ENCODE measurements at regions not wholly inside any gene's neighbourhood (a gene's known extent, or its start where the extent isn't known, plus 50 kb on each side); places are given as distances from the start of the nearest gene placed in this dataset.

DNA sequence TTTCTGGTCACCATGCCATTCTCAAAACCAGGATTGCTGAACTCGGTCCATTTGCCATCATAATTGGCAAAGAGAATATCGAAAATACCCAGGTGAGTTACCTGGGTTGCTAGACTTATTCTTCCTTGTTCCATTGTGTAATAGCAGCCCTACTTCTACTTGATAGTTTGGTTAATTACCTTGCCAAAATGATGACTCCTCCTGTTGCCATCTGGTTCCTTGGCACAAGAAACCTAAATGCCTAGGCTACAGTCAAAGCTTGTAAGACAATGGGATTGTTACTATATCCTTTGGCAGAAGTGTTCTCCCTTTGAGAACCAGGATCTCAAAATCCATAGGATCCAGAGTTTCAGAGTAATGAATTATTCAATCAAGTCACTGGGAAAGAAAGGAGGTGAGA lies 373.2 kb upstream of the ACTBL2 start:
- no peak overlapping the region for H3K4me3 ChIP-seq
- DNase-seq = no peak
- TF ChIP-seq POLR2A (IDR thresholded peaks at IDR 0.05) (no peak), EP300 (IDR thresholded peaks at IDR 0.05) (no peak)
- TF ChIP-seq, protein P1, sequence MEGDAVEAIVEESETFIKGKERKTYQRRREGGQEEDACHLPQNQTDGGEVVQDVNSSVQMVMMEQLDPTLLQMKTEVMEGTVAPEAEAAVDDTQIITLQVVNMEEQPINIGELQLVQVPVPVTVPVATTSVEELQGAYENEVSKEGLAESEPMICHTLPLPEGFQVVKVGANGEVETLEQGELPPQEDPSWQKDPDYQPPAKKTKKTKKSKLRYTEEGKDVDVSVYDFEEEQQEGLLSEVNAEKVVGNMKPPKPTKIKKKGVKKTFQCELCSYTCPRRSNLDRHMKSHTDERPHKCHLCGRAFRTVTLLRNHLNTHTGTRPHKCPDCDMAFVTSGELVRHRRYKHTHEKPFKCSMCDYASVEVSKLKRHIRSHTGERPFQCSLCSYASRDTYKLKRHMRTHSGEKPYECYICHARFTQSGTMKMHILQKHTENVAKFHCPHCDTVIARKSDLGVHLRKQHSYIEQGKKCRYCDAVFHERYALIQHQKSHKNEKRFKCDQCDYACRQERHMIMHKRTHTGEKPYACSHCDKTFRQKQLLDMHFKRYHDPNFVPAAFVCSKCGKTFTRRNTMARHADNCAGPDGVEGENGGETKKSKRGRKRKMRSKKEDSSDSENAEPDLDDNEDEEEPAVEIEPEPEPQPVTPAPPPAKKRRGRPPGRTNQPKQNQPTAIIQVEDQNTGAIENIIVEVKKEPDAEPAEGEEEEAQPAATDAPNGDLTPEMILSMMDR (IDR thresholded peaks at IDR 0.05) = no peak
- WGBS, 3 donors = 97 to 98% (median 98%) methylated on average over 2 of the region's 2 CpGs
- H3K36me3 ChIP-seq = no peaks in the 10 kb centered on the region
- H3K9me3 ChIP-seq = no peaks in the 10 kb centered on the region
- H3K4me1 ChIP-seq (ENCODE audit: insufficient read depth) = peaks cover 1% of the 10 kb centered on the region
- intact Hi-C loops (cut with DNase I) = no loop called here
- no peaks in the 10 kb centered on the region for H3K27me3 ChIP-seq
- H3K27ac ChIP-seq = no peak overlapping the region

GRCh38 chr5:57853929-57854697 lies 371.5 kb upstream of the ACTBL2 start:
- intact Hi-C loops (cut with DNase I) = no loop called here
- Histone ChIP-seq H3K27me3 (no peaks in the 10 kb centered on the region), H3K27ac (no peak overlapping the region), H3K4me1 (ENCODE audit: insufficient read depth) (peaks cover 1% of the 10 kb centered on the region), H3K36me3 (no peaks in the 10 kb centered on the region), H3K9me3 (no peaks in the 10 kb centered on the region), H3K4me3 (no peak overlapping the region)
- 67 to 83% (median 81%) methylated on average over 3 of the region's 3 CpGs for WGBS, 3 donors
- no peak for DNase-seq
- no peak for TF ChIP-seq EP300 (IDR thresholded peaks at IDR 0.05)
- TF ChIP-seq POLR2A (IDR thresholded peaks at IDR 0.05) = no peak
- TF ChIP-seq, protein P1 (IDR thresholded peaks at IDR 0.05) = no peak

- no peak for DNase-seq
- no peaks in the 10 kb centered on the region for H3K9me3 ChIP-seq
- no peaks in the 10 kb centered on the region for H3K36me3 ChIP-seq
- TF ChIP-seq EP300 (IDR thresholded peaks at IDR 0.05) = no peak
- no peak for TF ChIP-seq POLR2A (IDR thresholded peaks at IDR 0.05)
- TF ChIP-seq, protein P1 (IDR thresholded peaks at IDR 0.05) = no peak
- intact Hi-C loops (cut with DNase I) = no loop called here
- no peak overlapping the region for H3K27ac ChIP-seq
- no peaks in the 10 kb centered on the region for H3K4me1 ChIP-seq (ENCODE audit: insufficient read depth)
- H3K4me3 ChIP-seq = no peak overlapping the region
- H3K27me3 ChIP-seq = no peaks in the 10 kb centered on the region
- 85 to 98% (median 92%) methylated on average over 1 of the region's 1 CpG for WGBS, 3 donors
Observed at GRCh38 chr5:57850109-57850508, 367.5 kb upstream of the ACTBL2 start.

GRCh38 chr5:57845025-57845424 lies 362.4 kb upstream of the ACTBL2 start:
- DNase-seq = no peak
- 95% methylated on average over 2 of the region's 2 CpGs for WGBS, 3 donors
- no peaks in the 10 kb centered on the region for H3K9me3 ChIP-seq
- intact Hi-C loops (cut with DNase I) = no loop called here
- TF ChIP-seq, protein P1 (IDR thresholded peaks at IDR 0.05) = no peak
- TF ChIP-seq EP300 (IDR thresholded peaks at IDR 0.05) (no peak), POLR2A (IDR thresholded peaks at IDR 0.05) (no peak)
- no peaks in the 10 kb centered on the region for H3K27me3 ChIP-seq
- no peaks in the 10 kb centered on the region for H3K4me1 ChIP-seq (ENCODE audit: insufficient read depth)
- H3K4me3 ChIP-seq = no peak overlapping the region
- H3K27ac ChIP-seq = no peak overlapping the region
- H3K36me3 ChIP-seq = no peaks in the 10 kb centered on the region

All from ovary (tissue), 7 donors.